ENCODE measurements at regions not wholly inside any gene's neighbourhood (a gene's known extent, or its start where the extent isn't known, plus 50 kb on each side); places are given as distances from the start of the nearest gene placed in this dataset.

GRCh38 chr7:46011501-46011900 lies 90.4 kb upstream of the IGFBP3 start:
- TF ChIP-seq CTCF (IDR thresholded peaks at IDR 0.05) (no peak), EZH2 (IDR thresholded peaks at IDR 0.05; ENCODE audit: borderline replicate concordance, insufficient read depth, low read depth, low read length, poor library complexity, severe bottlenecking) (no peak)
